ENCODE measurements at regions not wholly inside any gene's neighbourhood (a gene's known extent, or its start where the extent isn't known, plus 50 kb on each side); places are given as distances from the start of the nearest gene placed in this dataset.

DNA sequence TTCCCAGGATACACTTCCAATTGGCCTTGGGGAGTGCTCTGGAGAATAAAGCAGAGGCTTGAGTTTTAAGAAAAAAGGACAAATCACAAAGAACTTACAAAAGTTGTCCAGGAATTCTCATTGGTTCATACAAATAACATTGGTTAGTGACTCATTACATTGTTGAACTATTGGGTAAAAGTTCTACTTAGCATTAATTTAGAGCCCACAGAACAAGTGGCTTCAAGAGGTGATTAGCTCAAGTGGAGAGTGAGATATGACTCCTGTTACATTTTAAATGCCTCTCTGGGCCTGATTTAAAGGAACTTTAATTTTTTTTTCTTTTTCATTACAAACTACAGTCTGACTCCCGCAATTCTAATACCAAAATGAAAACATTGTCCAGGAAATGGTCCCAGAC is 72.9 kb downstream of the ASCL4 start:
- Histone ChIP-seq H3K36me3 (no peaks in the 10 kb centered on the region), H3K9me3 (no peaks in the 10 kb centered on the region), H3K4me3 (no peak overlapping the region), H3K4me1 (peaks cover 11 to 21% (median 17%) of the 10 kb centered on the region in 4 donors), H3K27me3 (peaks cover 0 to 31% (median 15%) of the 10 kb centered on the region in 4 donors), H3K27ac (no peak overlapping the region)
- DNase-seq (no peak), ATAC-seq (ENCODE audit: low FRiP score in 2 of 2) (no peak)
- no peak for TF ChIP-seq POLR2A (IDR thresholded peaks at IDR 0.05)
- WGBS, 2 donors = 62 to 72% methylated on average over 1 of the region's 1 CpG

- peaks cover 11 to 21% (median 17%) of the 10 kb centered on the region in 4 donors for H3K4me1 ChIP-seq
- WGBS, 2 donors = 39 to 45% methylated on average over 2 to 3 of the region's 3 CpGs
- H3K36me3 ChIP-seq = no peaks in the 10 kb centered on the region
- peaks cover 0 to 30% (median 15%) of the 10 kb centered on the region in 4 donors for H3K27me3 ChIP-seq
- TF ChIP-seq, protein P1, sequence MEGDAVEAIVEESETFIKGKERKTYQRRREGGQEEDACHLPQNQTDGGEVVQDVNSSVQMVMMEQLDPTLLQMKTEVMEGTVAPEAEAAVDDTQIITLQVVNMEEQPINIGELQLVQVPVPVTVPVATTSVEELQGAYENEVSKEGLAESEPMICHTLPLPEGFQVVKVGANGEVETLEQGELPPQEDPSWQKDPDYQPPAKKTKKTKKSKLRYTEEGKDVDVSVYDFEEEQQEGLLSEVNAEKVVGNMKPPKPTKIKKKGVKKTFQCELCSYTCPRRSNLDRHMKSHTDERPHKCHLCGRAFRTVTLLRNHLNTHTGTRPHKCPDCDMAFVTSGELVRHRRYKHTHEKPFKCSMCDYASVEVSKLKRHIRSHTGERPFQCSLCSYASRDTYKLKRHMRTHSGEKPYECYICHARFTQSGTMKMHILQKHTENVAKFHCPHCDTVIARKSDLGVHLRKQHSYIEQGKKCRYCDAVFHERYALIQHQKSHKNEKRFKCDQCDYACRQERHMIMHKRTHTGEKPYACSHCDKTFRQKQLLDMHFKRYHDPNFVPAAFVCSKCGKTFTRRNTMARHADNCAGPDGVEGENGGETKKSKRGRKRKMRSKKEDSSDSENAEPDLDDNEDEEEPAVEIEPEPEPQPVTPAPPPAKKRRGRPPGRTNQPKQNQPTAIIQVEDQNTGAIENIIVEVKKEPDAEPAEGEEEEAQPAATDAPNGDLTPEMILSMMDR (IDR thresholded peaks at IDR 0.05) = no peak
- TF ChIP-seq POLR2A (IDR thresholded peaks at IDR 0.05) = no peak
- no peak for DNase-seq
- H3K4me3 ChIP-seq = no peak overlapping the region
- H3K9me3 ChIP-seq = no peaks in the 10 kb centered on the region
- peak; percentile 10 to 15 for ATAC-seq (ENCODE audit: low FRiP score in 2 of 2)
- H3K27ac ChIP-seq = no peak overlapping the region
Observed at GRCh38 chr12:107847830-107848229, 73.3 kb downstream of the ASCL4 start.

DNA sequence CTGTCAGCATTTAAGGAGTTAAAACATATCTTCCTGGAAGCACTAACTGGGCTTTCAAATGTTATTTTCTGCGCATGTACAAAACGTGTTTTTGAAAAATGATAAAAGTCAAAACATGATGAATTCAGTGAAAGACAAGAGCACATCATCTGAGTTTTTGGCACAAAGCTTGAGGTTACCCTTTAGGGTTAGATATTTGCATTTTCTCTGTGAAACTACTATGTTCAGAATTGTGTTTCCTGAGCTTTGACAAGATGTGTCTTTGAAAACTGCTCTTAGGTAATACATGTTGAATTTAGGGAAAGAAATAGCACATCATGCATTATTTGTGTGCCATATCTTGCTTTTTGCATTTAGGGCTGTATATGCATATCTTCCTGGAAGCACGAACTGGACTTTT is 79.0 kb downstream of the ASCL4 start:
- H3K4me3 ChIP-seq = no peak overlapping the region
- 41 to 50% methylated on average over 3 of the region's 3 CpGs for WGBS, 2 donors
- H3K36me3 ChIP-seq = no peaks in the 10 kb centered on the region
- no peaks in the 10 kb centered on the region for H3K27me3 ChIP-seq
- no peak for TF ChIP-seq POLR2AphosphoS5 (IDR thresholded peaks at IDR 0.05)
- TF ChIP-seq EP300 (IDR thresholded peaks at IDR 0.05) = no peak
- TF ChIP-seq, protein P1 (IDR thresholded peaks at IDR 0.05) = no peak
- TF ChIP-seq POLR2A (IDR thresholded peaks at IDR 0.05) = no peak
- no peaks in the 10 kb centered on the region for H3K4me1 ChIP-seq
- ATAC-seq (ENCODE audit: low FRiP score in 2 of 2) (no peak), DNase-seq (no peak)
- H3K27ac ChIP-seq = no peak overlapping the region
- no peaks in the 10 kb centered on the region for H3K9me3 ChIP-seq

GRCh38 chr12:107855471-107855870 is 81.0 kb downstream of the ASCL4 start:
- Histone ChIP-seq H3K4me3 (no peak overlapping the region), H3K27ac (no peak overlapping the region), H3K36me3 (no peaks in the 10 kb centered on the region), H3K27me3 (no peaks in the 10 kb centered on the region), H3K9me3 (no peaks in the 10 kb centered on the region), H3K4me1 (no peaks in the 10 kb centered on the region)
- DNase-seq = no peak
- WGBS, 2 donors = 74 to 77% methylated on average over 2 of the region's 2 CpGs
- no peak for TF ChIP-seq EP300 (IDR thresholded peaks at IDR 0.05)
- TF ChIP-seq POLR2A (IDR thresholded peaks at IDR 0.05) = no peak
- TF ChIP-seq, protein P1 (IDR thresholded peaks at IDR 0.05) = no peak
- TF ChIP-seq POLR2AphosphoS5 (IDR thresholded peaks at IDR 0.05) = no peak
- no peak for ATAC-seq (ENCODE audit: low FRiP score in 2 of 2)

DNA sequence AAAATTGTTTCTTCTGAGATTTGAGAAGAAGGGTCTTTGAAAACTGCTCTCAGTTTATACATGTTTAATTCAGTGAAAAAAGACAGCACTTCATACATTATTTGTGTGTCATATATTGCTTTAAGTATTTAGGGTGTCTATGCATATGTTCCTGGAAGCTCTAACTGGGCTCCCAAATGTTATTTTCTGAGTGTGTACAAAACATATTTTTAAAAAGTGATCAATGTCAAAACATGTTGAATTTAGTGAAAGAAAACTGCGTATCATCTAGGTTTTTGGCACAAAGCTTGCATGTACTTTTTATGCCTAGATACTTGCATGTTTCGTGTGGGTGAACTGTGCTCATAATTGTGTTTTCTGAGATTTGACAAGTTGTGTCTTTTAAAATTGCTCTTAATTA is 81.6 kb downstream of the ASCL4 start:
- Histone ChIP-seq H3K9me3 (no peaks in the 10 kb centered on the region), H3K27me3 (no peaks in the 10 kb centered on the region), H3K4me1 (no peaks in the 10 kb centered on the region), H3K27ac (no peak overlapping the region), H3K36me3 (no peaks in the 10 kb centered on the region), H3K4me3 (no peak overlapping the region)
- DNase-seq (no peak), ATAC-seq (ENCODE audit: low FRiP score in 2 of 2) (no peak)
- WGBS, 2 donors = 68 to 89% methylated on average over 2 of the region's 2 CpGs
- TF ChIP-seq, protein P1 (IDR thresholded peaks at IDR 0.05) = no peak
- TF ChIP-seq POLR2AphosphoS5 (IDR thresholded peaks at IDR 0.05) (no peak), POLR2A (IDR thresholded peaks at IDR 0.05) (no peak), EP300 (IDR thresholded peaks at IDR 0.05) (no peak)

Measured in upper lobe of left lung (tissue), 6 donors.